C4-2B (cell line): ENCODE measurements at regions not wholly inside any gene's neighbourhood (a gene's known extent, or its start where the extent isn't known, plus 50 kb on each side); places are given as distances from the start of the nearest gene placed in this dataset.

Experiments used
- H3K27ac ChIP-seq: fragments of 450-650 bp; 2 replicates; pipeline ENCODE4 v1.5.1; 2017
- CTCF ChIP-seq: fragments of 450-650 bp; conservative IDR thresholded peaks from 2 replicates; pipeline ENCODE4 v1.5.1; 2017; ENCODE audit warnings: mild to moderate bottlenecking
- ZFX ChIP-seq: fragments of 450-650 bp; IDR thresholded peaks from 2 replicates; pipeline ENCODE4 v1.6.1; 2017

DNA sequence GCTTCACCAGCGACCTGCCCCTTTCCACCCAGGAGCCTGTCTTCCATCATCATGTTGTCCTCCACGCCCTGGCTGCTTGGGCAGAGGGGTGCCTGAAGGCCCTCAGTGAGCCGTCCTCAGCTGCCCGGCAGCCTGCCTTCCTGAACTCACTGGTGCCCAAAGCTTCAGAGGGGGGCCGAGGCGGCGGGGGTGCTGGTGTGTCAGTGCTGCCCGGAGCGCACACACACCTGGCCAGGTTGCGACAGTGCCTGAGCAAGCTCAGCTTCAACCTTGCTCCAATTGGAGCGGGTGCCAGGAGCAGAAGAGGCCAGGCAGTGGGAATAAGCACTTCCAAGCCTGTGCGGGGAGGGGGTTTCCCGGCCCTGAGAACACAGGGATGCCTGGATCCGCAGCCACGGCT lies 566.3 kb downstream of the INHBA start:
- no peak for TF ChIP-seq CTCF
- TF ChIP-seq ZFX, result no peak
- no peak overlapping the region for H3K27ac ChIP-seq

- H3K27ac ChIP-seq, result no peak overlapping the region
- TF ChIP-seq ZFX (no peak), CTCF (no peak)
These were observed 567.4 kb downstream of the INHBA start for GRCh38 chr7:41135511-41135910.

- no peak overlapping the region for H3K27ac ChIP-seq
These were observed 568.3 kb downstream of the INHBA start for GRCh38 chr7:41134300-41135255.

GRCh38 chr7:41133690-41134299 lies 569.1 kb downstream of the INHBA start:
- no peak overlapping the region for H3K27ac ChIP-seq

More at GRCh38 chr7:41134300-41135255, 568.3 kb downstream of the INHBA start:
- TF ChIP-seq CTCF (no peak), ZFX (no peak)

DNA sequence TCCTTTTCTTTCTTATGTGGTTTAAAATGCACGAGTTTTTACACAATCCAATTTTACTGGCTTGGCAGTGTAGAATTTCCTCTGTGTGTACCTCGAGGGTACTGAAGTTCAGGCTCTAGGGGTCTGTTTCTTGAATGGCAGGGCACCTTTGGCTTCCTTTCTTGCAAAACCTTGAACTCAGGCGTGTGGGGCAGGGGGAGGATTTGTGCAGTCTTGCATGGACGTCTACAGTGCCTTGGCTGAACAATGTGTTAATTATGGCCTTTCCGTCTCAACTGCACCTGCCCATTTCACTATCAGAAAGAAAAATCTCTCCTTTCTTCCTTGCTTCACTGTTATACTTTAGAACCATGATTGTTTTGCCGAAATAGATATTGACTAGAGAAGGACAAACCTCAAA lies 570.9 kb downstream of the INHBA start:
- TF ChIP-seq ZFX (no peak), CTCF (no peak)
- H3K27ac ChIP-seq, result no peak overlapping the region

More at GRCh38 chr7:41133690-41134299, 569.1 kb downstream of the INHBA start:
- TF ChIP-seq ZFX, result no peak
- no peak for TF ChIP-seq CTCF

DNA sequence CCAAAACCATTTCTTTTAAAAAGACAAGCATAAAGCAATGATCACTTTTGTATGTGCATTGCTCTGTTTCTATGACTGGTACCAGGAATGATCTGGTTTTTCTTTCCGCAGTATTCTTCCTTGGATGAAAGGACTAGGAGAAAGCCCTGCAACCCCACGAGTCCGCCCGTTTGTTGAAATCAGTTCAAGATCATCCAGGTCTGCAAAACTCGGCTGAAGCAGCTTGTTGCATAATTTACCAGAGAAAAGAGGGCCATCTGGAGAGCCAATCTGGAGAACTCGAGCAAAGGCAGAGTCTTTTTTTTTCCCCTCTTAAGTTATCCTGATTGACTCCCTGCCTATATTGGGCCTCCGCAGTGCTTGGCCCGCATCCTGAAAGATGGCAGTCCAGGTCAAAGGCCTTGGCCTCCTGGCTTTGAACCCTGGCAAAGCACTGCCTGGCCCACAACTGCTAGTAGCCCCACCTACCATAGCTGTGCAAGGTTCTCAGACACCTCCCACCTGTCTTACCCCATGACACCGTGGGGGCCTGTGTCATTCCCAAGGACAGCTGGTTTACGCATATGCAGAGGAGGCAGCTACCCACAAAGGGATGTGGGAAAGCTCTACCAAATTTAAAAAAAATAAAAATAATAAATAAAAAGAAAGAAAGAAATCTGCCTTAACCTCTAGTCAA lies 572.2 kb downstream of the INHBA start:
- no peak overlapping the region for H3K27ac ChIP-seq
- TF ChIP-seq CTCF (no peak), ZFX (no peak)
